ENCODE measurements at regions not wholly inside any gene's neighbourhood (a gene's known extent, or its start where the extent isn't known, plus 50 kb on each side); places are given as distances from the start of the nearest gene placed in this dataset.
A peak's percentile ranks its signal among the peaks of the same experiment; 100 is the strongest.
"Not testable (repeated sequence)": the region's sequence is repeated elsewhere in the genome, so short reads cannot be mapped to it uniquely, and the experiment has no call there.

DNA sequence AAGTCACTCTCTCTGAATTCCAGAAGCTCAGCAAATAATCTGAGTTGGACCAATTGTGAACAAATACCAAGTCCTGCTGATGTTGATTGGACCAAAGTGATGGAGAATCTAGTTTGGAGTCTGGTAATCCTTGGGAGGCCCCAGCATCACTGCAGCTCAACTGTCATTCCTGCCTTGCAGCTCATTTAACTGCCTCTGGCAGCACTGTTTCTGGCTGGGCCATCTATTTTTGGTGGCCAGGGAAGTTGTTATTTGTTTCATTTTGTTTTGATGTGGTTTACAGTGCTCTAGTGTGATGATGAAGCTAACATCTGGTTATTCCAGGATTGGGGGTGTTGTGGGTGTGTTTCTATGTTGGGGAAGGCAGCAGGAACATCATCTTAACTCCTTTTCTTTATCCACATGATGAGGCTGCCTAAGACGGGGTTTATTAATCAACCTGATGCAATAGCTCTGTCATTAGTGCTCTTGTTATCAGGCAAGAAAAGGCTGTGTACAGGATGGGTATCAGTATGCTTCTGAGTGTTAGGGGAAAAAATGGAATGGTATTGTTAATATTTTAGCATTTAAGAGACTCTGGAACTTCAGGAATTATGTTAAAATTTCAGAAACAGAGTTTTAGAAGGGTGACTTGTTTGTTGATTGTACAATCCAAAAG is 91.7 kb upstream of the SEC22B start:
- not testable (repeated sequence) for H3K27me3 Mint-ChIP-seq; ATAC-seq (ENCODE audit: low read depth); DNase-seq (ENCODE audit: low spot score in 2 of 2); H3K9me3 Mint-ChIP-seq; H3K27ac Mint-ChIP-seq; H3K4me1 Mint-ChIP-seq; H3K4me3 Mint-ChIP-seq; H3K36me3 Mint-ChIP-seq

DNA sequence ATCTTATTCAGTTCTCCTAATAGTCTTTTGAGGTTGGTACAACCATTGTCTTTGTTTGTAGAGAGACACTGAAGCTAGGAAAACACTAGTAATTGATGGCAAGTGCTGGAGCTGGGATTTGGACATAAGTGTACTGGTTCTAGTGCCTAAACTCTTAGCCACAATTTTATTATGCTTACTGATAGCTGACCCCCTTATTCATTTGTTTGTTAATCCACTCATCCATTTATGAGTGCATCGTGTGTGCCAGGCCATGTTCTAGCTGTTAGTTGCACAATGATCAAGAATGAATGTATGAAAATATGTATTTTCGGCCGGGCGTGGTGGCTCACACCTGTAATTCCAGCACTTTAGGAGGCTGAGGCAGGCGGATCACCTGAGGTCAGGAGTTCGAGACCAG is 88.2 kb upstream of the SEC22B start:
- H3K27me3 Mint-ChIP-seq; H3K4me1 Mint-ChIP-seq; H3K36me3 Mint-ChIP-seq; H3K9me3 Mint-ChIP-seq; H3K27ac Mint-ChIP-seq; H3K4me3 Mint-ChIP-seq; DNase-seq (ENCODE audit: low spot score in 2 of 2); ATAC-seq (ENCODE audit: low read depth): not testable (repeated sequence)

DNA sequence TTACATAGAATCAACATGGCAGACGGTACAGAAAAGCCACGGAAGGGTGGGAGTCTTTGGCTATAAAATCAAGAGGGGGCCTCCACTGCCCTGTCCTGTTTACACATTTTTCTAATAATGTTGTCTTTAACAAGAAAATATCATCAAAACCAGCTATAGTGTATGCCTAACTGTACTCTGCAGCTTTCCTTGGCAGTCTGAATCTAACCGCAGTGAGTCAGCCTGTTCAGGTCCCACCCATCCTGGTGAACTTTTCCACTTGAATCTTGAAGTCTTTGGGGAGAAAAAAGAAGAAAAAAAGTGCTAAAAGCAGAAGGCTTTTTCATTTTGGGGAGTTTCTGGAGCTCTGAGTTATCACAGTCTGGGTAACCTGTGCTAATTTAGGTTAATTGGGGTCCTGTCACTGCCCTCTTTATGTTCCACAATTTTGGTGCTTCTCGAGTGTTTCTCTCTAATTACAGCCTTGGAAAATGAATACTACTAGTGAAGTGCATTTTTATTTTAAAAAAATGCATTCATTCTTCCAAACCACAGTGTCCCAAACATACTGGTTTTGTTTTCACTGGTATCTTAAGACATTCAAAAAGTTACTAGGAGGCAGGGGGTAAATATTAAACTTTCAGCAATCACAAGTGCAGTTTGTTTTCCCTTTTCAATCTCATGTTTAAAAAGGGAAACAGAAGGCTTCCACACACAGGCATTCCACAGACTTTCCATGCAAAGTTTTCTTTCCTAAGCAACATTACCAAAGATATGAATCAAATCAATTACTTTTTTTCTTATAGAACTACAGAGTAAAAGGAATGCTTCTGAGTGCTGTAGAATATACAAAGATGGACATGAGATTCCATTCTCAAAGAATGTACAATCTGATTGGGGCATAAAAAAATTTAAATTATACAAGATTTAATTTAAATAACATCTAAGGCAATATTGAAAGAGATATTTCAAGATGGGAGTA is 86.8 kb upstream of the SEC22B start:
- H3K27me3 Mint-ChIP-seq; H3K27ac Mint-ChIP-seq; DNase-seq (ENCODE audit: low spot score in 2 of 2); H3K36me3 Mint-ChIP-seq; H3K4me1 Mint-ChIP-seq; ATAC-seq (ENCODE audit: low read depth); H3K4me3 Mint-ChIP-seq; H3K9me3 Mint-ChIP-seq: not testable (repeated sequence)

DNA sequence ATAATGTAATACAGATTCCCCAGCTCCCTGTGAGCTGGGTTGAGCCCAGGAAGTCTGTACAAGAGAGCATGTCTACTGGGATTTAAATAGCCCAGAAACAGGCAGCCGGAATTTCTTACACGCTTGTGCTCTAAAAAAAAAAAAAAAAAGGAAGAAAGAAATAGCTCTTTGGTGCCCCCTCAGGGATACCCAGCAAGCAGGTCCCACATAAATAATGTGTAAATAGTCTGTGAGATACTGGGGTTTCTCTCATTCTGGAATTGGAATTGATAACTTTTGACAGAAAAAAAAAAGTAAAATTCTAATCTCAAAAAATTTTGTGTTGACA is 81.4 kb upstream of the SEC22B start:
- not testable (repeated sequence) for DNase-seq (ENCODE audit: low spot score in 2 of 2); H3K27me3 Mint-ChIP-seq; H3K36me3 Mint-ChIP-seq; H3K9me3 Mint-ChIP-seq; H3K4me3 Mint-ChIP-seq; H3K27ac Mint-ChIP-seq; H3K4me1 Mint-ChIP-seq
- peak; percentile 73 for ATAC-seq (ENCODE audit: low read depth)

DNA sequence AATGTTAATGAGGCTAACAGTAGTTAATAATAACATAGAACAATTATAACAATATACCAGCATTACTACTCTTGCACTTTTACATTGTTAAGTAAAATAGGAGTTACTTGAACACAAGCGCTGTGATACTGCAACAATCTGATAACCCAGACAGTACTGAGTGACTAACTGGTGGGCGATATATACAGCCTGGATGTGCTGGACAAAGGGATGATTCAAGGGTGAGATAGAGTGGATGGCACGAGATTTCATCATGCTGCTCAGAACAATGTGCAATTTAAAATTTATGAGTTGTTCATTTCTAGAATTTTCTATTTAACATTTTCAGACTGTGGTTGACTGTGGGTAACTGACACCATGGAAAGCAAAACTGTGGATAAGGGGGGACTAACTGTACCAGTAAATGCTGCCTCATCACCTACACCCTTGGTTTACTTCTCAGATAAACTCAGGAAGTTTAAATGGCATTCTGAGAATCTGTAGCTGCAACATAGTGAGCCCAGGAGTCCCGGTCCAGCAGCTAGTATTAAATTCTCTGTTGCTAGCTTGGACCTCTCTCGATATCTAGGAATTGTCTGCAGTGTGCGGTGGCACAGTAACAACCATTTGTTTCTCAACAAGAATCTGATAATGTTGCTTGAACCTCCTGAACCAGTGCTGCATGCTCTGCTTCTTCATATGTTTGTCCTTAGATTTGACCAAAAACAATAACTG is 80.9 kb upstream of the SEC22B start:
- H3K4me3 Mint-ChIP-seq; H3K27ac Mint-ChIP-seq; DNase-seq (ENCODE audit: low spot score in 2 of 2); H3K9me3 Mint-ChIP-seq; H3K27me3 Mint-ChIP-seq; H3K36me3 Mint-ChIP-seq; ATAC-seq (ENCODE audit: low read depth); H3K4me1 Mint-ChIP-seq: not testable (repeated sequence)

DNA sequence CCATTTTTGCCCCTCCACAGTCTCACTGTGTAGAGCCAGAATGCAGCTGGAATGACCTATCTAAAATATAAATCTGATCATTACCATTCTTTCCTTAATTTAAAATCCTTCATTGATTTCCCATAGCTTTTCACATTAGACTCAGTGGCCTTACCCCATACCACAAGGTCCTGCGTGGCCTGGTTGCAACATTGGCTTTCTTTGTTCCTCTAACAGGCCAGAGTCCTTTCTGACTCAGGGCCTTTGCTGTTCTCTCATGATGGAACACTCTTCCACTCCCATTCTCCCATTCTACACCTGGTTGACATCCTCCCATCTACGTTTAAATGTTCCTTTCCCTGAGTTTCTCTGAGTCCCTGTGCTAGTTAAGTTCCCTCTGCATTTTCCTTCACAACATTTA is 74.4 kb upstream of the SEC22B start:
- not testable (repeated sequence) for H3K27me3 Mint-ChIP-seq; H3K9me3 Mint-ChIP-seq; DNase-seq (ENCODE audit: low spot score in 2 of 2); H3K36me3 Mint-ChIP-seq; H3K27ac Mint-ChIP-seq; ATAC-seq (ENCODE audit: low read depth); H3K4me1 Mint-ChIP-seq; H3K4me3 Mint-ChIP-seq

DNA sequence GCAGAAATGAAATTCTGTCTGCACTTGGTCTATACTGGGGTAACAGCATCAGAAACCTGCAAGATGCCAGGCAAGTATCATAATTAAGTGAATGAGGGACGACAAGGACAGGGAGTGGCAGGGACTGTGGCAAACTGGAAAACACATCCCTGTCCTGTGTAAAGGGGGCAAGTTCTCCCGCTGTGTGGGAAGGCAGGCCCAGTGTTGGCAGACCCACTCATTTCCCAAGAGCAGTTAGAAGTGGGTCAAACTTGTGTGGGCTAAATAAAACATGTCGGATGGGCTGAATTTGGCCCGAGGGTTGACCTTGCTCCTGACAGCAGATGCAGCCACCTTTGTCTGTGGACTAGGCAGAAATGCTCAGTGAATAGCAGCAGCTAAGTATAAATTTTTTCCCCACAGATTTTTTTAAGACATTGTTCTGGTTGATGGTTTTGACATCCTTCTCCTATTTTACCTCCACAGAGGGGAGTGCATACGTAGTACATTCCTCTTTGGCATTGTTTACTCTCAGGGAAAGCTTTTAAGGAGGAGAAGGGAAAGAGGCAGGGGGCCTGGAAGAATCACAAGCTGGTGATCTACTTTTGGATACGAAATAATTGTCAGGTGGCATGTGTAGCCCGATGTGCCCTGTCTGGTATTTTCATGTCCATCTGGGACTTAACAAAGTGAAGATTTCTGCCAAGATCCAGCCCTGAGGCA is 72.6 kb upstream of the SEC22B start:
- not testable (repeated sequence) for H3K36me3 Mint-ChIP-seq; DNase-seq (ENCODE audit: low spot score in 2 of 2); ATAC-seq (ENCODE audit: low read depth); H3K27me3 Mint-ChIP-seq; H3K27ac Mint-ChIP-seq; H3K4me1 Mint-ChIP-seq; H3K4me3 Mint-ChIP-seq; H3K9me3 Mint-ChIP-seq

DNA sequence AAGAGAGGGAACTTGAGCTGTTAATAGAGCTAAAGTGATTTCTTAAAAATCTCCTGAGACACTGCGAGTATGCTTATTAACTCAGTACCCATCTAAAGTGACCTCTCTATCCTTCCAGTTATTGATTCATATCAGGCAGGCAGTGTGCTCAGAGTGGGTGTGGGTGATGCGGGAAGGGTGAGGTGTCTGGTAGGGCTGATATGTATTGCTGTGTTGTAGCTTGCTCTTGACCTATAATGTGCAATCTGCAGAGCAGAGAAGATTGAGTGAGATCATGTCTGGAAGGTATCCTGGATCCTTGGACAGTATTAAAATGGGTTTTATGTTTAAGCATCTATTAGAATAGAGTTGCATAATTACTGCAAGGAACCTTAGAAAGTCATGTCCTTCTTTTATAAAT is 71.9 kb upstream of the SEC22B start:
- not testable (repeated sequence) for H3K27ac Mint-ChIP-seq; H3K9me3 Mint-ChIP-seq; H3K27me3 Mint-ChIP-seq; H3K36me3 Mint-ChIP-seq; DNase-seq (ENCODE audit: low spot score in 2 of 2); ATAC-seq (ENCODE audit: low read depth); H3K4me1 Mint-ChIP-seq; H3K4me3 Mint-ChIP-seq

GRCh38 chr1:120243867-120244266 is 67.5 kb upstream of the SEC22B start:
- not testable (repeated sequence) for H3K4me1 Mint-ChIP-seq; H3K27ac Mint-ChIP-seq; H3K36me3 Mint-ChIP-seq; H3K27me3 Mint-ChIP-seq; H3K9me3 Mint-ChIP-seq; ATAC-seq (ENCODE audit: low read depth); DNase-seq (ENCODE audit: low spot score in 2 of 2); H3K4me3 Mint-ChIP-seq

DNA sequence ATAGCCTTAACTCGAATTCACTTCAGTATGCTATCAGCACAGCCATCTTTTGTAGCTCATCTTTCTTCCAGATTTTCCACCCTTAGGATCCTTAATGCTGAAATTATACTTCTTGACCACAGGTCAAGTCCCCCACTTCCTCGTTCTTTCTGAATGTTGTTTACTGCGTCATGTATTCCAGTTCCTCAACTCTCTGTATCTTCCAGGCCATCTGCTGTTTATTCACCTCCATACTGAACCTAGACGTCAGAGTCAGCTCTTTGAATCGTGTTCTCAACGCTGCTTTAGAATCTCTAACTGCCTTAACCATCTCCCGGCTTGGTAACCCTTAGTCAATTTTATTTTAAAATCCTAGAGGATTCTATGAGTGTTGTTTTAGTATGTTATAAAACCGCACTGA is 66.3 kb upstream of the SEC22B start:
- H3K27me3 Mint-ChIP-seq; H3K4me1 Mint-ChIP-seq; DNase-seq (ENCODE audit: low spot score in 2 of 2); H3K36me3 Mint-ChIP-seq; H3K27ac Mint-ChIP-seq; H3K4me3 Mint-ChIP-seq; H3K9me3 Mint-ChIP-seq: not testable (repeated sequence)
- ATAC-seq (ENCODE audit: low read depth), result peak; percentile 47

GRCh38 chr1:120241868-120242267 is 65.5 kb upstream of the SEC22B start:
- DNase-seq (ENCODE audit: low spot score in 2 of 2); H3K27ac Mint-ChIP-seq; H3K4me1 Mint-ChIP-seq; H3K36me3 Mint-ChIP-seq; H3K27me3 Mint-ChIP-seq; ATAC-seq (ENCODE audit: low read depth); H3K4me3 Mint-ChIP-seq; H3K9me3 Mint-ChIP-seq: not testable (repeated sequence)

DNA sequence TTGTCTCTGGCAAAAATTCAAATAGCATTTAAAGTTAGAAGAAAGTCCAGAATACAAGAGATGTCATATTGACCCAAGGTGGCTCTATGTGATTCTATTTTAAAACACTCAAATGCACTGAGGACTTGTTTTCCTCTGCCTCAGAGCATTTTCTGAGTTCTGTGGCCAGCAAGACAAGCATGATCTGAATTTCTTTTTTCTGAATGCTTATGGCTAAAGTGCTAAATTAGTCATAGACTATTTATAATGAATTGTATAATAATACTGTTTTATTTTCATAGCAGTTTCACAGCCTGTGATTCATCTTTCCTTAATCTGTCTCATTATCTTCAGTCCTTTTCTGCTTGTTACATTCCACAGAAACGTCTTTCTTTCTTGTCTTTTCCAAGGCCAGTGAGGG is 63.9 kb upstream of the SEC22B start:
- not testable (repeated sequence) for H3K27me3 Mint-ChIP-seq; H3K36me3 Mint-ChIP-seq; H3K4me1 Mint-ChIP-seq; H3K27ac Mint-ChIP-seq; H3K4me3 Mint-ChIP-seq; H3K9me3 Mint-ChIP-seq; DNase-seq (ENCODE audit: low spot score in 2 of 2); ATAC-seq (ENCODE audit: low read depth)

GRCh38 chr1:120239351-120239750 is 63.0 kb upstream of the SEC22B start:
- not testable (repeated sequence) for H3K4me3 Mint-ChIP-seq; H3K4me1 Mint-ChIP-seq; H3K27ac Mint-ChIP-seq; H3K9me3 Mint-ChIP-seq; H3K36me3 Mint-ChIP-seq; H3K27me3 Mint-ChIP-seq; ATAC-seq (ENCODE audit: low read depth); DNase-seq (ENCODE audit: low spot score in 2 of 2)

DNA sequence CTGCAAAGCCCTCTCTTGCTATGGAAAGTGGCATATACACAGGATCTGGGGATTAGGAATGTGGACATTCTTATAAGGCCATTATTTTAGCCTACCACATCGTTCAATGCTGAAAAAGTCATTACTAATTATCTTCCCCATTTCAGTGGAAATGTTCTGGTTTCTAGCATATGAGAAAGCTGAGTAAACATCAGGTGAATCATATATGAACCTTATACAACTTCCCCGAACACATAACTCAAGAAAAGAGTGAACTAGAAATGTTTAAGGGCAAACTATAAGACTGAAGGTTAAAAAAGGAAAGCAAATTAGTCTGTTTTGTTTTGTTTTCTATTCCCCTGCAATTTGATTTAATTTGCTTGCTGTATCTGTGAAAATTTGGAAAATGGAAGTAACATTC is 62.5 kb upstream of the SEC22B start:
- H3K27ac Mint-ChIP-seq; DNase-seq (ENCODE audit: low spot score in 2 of 2); H3K4me3 Mint-ChIP-seq: not testable (repeated sequence)

More for the DNA sequence above, 62.5 kb upstream of the SEC22B start:
- not testable (repeated sequence) for H3K27me3 Mint-ChIP-seq; H3K36me3 Mint-ChIP-seq; ATAC-seq (ENCODE audit: low read depth); H3K4me1 Mint-ChIP-seq; H3K9me3 Mint-ChIP-seq

All from memory B cell (primary cell).